GM21786 (cell line): ENCODE measurements at regions not wholly inside any gene's neighbourhood (a gene's known extent, or its start where the extent isn't known, plus 50 kb on each side); places are given as distances from the start of the nearest gene placed in this dataset.
A peak's percentile ranks its signal among the peaks of the same experiment; 100 is the strongest.
"Not testable (repeated sequence)": the region's sequence is repeated elsewhere in the genome, so short reads cannot be mapped to it uniquely, and the experiment has no call there.

Experiments used
- ATAC-seq: cut with Tn5 transposase; IDR thresholded peaks from one replicate; pipeline ENCODE4 v1.9.1; 2021; ENCODE audit not compliant: unreplicated experiment

DNA sequence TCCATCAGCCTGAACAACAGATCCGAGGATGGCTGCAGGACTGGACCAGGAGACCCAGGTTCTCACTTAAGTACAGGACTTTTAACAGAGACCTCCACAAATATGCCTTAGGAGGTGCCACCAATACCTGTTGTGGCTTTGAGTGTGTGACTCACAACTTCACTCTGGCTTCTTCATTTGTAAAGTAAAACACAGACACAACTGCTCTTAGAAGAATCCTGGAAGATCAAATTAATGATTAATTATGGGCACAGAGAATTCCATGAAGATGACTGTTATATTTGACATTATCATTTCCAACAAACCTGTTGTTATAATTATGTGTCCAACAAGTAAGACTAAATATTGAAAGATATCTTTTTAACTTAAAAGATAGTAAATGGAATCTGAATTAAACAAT is 481.4 kb upstream of the KLHL29 start:
- no peak for ATAC-seq

- peak; percentile 50 for ATAC-seq
These were observed 480.8 kb upstream of the KLHL29 start for GRCh38 chr2:22904126-22904684.

DNA sequence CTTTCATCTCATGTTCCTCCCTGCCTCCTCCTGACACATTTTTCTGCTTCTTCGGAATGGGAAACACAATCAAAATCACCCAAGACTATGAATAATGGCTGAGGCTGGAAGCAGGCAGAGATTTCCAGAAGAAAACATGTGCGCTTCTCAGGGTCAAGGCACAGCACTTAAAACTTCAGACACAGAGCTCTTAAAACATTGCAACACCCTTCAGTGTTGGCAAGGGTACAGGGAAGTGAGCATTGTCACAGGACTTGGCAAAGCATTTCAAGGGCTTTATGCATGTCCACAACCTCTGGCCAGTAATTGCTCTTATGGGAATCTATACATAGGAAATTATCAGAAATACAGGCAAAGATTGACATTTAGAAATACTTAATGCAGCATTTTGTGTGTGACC is 477.6 kb upstream of the KLHL29 start:
- ATAC-seq = no peak

DNA sequence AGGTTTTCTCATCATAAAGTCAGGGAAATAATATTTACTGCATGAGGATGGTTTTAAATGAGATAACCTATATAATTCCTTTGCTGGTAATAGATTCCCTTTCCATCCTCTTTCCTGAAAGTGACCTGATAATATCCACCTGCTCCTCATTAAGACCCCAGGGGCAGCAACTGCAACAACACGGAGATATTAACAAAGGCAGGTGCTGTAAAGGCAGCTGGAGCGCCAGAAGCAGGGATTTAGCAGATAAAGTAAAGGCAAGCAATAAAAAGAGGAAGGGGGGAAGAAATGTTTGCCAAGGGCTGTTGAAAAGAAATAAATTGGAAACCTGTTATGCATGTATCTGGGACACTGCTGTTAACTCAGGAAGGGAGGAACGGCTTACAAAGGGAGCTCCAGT is 472.6 kb upstream of the KLHL29 start:
- no peak for ATAC-seq

DNA sequence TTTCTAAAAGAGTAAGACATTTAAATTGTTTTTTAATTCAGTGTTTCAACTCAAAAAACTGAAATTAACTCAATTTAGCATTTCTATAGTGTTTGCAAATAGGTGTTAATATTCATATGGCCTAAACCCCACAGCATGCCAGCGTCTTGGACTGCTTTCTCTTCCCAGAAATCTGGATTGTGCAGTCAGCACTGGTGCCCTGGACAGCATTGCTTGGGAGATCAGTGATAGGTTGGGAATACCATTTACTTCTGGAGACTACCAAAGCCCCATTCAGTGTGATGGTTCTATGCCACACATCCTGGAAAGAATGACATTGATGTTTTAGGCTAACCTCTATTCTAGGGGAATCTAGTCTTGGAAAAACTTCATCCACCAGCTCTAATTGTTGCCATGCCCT is 455.0 kb upstream of the KLHL29 start:
- ATAC-seq = no peak

- no peak for ATAC-seq
These were observed 454.2 kb upstream of the KLHL29 start for GRCh38 chr2:22930781-22931180.

DNA sequence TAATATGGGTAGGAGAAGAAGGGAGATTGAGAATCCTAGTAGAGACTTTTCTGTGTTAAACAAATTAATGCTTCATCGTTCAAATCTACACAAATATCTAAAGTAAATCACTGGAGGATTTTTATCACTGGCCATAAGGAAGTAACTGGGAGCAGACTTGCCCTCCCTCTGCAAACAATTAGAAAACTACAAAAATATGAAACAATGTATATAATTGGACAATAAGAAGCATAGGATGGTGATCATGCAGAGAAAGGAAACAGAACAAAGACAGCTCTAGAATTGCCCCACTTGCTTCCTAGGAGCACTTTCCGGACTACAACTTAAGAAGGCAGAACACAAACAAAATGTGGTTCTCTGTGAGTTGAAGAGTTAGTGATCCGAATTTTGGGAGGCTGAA is 452.7 kb upstream of the KLHL29 start:
- ATAC-seq = no peak

GRCh38 chr2:22934747-22935146 is 450.2 kb upstream of the KLHL29 start:
- no peak for ATAC-seq

GRCh38 chr2:22942441-22942840 is 442.5 kb upstream of the KLHL29 start:
- no peak for ATAC-seq

DNA sequence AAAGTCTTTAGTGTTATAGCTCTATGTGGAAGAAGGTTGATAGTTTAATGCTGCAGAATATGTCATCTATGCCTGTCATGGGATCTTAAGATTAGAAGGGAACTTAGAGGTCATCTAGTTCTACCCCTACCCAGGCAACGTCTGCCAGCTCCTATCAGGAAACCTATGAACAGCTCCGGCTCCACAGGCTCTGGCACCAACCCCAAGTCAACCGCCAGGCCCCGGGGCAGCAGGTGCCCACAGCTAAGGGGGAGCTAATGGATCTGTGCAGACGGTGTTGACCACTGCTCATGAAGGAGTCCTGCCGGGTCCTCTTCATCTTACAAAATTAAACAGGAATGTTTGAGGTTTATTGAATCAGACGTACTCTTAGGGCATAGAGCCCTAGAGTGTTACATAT is 440.8 kb upstream of the KLHL29 start:
- no peak for ATAC-seq

- no peak for ATAC-seq
These were observed 438.4 kb upstream of the KLHL29 start for GRCh38 chr2:22946553-22946952.

- ATAC-seq = no peak
These were observed 437.2 kb upstream of the KLHL29 start for GRCh38 chr2:22947741-22948140.

GRCh38 chr2:22950431-22950830 is 434.5 kb upstream of the KLHL29 start:
- ATAC-seq = no peak

GRCh38 chr2:22952656-22953225 is 432.2 kb upstream of the KLHL29 start:
- ATAC-seq = no peak

DNA sequence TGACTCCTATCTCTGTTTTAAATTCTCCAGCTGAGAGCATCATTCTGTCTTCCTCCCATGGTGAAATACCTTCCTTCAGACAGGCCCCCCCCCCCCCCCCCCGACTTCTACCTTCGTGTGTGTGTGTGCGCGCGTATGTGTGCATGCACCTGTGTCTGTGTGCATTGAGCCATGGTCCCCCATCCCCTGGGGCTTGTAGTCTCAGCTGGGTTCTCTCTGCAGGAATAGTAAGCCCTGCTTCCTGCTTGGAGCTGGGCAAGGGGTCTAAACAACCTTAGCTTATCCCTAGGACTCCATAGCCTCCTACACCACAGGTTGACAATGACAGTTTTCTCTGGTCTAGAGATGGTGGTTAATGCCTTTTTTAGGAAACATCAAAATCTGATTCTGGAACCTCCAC is 427.5 kb upstream of the KLHL29 start:
- no peak for ATAC-seq

- ATAC-seq = no peak
These were observed 426.7 kb upstream of the KLHL29 start for GRCh38 chr2:22958308-22958707.

- no peak for ATAC-seq
These were observed 417.2 kb upstream of the KLHL29 start for GRCh38 chr2:22967756-22968155.

- no peak for ATAC-seq
These were observed 414.5 kb upstream of the KLHL29 start for GRCh38 chr2:22970284-22970975.

DNA sequence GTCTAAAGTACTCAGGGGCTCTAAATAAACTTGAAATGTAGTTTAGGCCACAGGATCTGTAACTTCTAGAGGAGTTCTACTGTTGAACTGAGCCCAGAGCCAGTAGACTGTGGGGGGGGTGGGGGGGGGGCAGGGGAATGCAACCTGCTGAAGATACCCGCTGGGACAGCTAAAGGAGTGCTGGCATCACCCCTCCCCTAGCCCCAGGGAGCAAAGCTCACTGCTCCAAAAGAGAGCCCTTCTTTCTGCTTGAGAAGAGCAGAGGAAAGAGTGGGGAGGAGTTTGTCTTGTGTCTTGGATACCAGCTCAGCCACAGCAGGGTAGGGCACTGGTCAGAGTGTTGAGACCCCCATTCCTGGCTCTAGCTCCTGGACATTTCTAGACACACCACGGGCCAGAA is 414.0 kb upstream of the KLHL29 start:
- no peak for ATAC-seq

- no peak for ATAC-seq
These were observed 403.2 kb upstream of the KLHL29 start for GRCh38 chr2:22981785-22982184.

DNA sequence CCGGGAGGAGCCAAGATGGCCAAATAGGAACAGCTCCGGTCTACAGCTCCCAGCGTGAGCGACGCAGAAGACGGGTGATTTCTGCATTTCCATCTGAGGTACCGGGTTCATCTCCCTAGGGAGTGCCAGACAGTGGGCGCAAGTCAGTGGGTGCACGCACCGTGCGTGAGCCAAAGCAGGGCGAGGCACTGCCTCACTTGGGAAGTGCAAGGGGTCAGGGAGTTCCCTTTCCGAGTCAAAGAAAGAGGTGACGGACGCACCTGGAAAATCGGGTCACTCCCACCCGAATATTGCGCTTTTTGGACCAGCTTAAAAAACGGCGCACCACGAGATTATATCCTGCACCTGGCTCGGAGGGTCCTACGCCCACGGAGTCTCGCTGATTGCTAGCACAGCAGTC is 400.8 kb upstream of the KLHL29 start:
- not testable (repeated sequence) for ATAC-seq

DNA sequence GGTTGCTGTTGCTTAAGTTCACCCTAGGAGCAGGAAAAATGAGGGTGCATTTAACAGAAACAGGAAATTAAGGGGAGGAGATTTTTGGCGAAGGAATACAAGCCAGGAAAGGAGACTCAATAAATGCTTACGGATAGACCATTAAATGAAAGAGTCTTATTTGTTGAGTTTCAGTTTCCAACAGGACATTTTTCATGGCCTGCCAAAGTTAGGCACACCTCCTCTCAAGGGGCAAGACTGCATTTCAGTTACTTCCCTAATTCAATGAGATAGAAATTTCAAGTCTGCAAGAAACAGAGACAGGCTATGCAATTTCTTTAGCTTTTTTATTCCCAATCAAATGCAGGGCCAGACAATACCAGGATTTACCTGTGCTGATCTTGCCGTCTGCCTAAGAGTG is 394.7 kb upstream of the KLHL29 start:
- ATAC-seq = no peak

DNA sequence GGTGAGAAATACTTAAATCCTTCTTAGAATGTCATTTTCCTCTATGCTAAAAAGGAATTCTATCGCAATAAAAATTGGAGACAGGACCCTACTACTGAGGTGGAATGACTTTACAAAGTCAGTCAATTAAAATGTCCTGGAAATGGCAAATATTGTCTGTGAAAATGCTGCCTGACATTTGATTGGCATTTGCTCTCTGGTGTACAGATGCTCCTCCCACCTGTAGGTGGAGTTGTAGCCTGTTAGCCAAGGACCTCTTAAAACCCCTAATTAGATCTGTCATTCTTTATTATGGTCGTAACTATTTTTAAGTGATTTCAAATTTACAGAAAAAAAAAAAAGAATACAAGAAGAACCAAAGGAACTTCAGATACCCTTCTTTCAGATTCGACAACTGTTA is 393.1 kb upstream of the KLHL29 start:
- no peak for ATAC-seq
